GM23338 (cell line): ENCODE measurements at regions not wholly inside any gene's neighbourhood (a gene's known extent, or its start where the extent isn't known, plus 50 kb on each side); places are given as distances from the start of the nearest gene placed in this dataset.

Experiments used
- ATAC-seq: fragments of 200-7000 bp; cut with Tn5 transposase; 3 replicates; pipeline ENCODE4 v1.9.1; 2020
- DNase-seq: peaks from one replicate; pipeline ENCODE4 v3.0.0-alpha.2; 2015; ENCODE audit warnings: low spot score
- H2AFZ ChIP-seq: fragments of 200-600 bp; sonication (generic); 2 replicates; pipeline ENCODE4 v1.8.0; 2016; ENCODE audit warnings: antibody characterized with exemption, mild to moderate bottlenecking, moderate library complexity
- H3F3A ChIP-seq: fragments of 200-600 bp; sonication (generic); replicated peaks from 2 replicates; pipeline ENCODE4 v1.8.0; 2017; ENCODE audit warnings: antibody characterized with exemption, mixed run types, low read depth
- H3K27ac ChIP-seq: fragments of 200-600 bp; sonication (generic); 2 replicates; pipeline ENCODE4 v1.6.1; 2016; ENCODE audit warnings: low read depth
- H3K27me3 ChIP-seq: fragments of 200-600 bp; sonication (generic); 2 replicates; pipeline ENCODE4 v1.8.0; 2016; ENCODE audit warnings: mild to moderate bottlenecking, mixed run types, moderate library complexity; ENCODE audit not compliant: insufficient read depth
- H3K36me3 ChIP-seq: fragments of 200-600 bp; sonication (generic); 2 replicates; pipeline ENCODE4 v1.8.0; 2016; ENCODE audit warnings: mild to moderate bottlenecking; ENCODE audit not compliant: insufficient read depth
- H3K4me1 ChIP-seq: fragments of 200-600 bp; sonication (generic); 2 replicates; pipeline ENCODE4 v1.8.0; 2016; ENCODE audit warnings: mild to moderate bottlenecking, moderate library complexity; ENCODE audit not compliant: insufficient read depth
- H3K4me2 ChIP-seq: fragments of 200-600 bp; sonication (generic); 2 replicates; pipeline ENCODE4 v1.7.1; 2017; ENCODE audit warnings: mixed run types
- H3K4me3 ChIP-seq: fragments of 200-600 bp; sonication (generic); 2 replicates; pipeline ENCODE4 v1.6.1; 2016; ENCODE audit warnings: mixed run types
- H3K79me2 ChIP-seq: fragments of 200-600 bp; sonication (generic); replicated peaks from 2 replicates; pipeline ENCODE4 v1.8.0; 2017; ENCODE audit warnings: mild to moderate bottlenecking; ENCODE audit not compliant: insufficient read depth
- H3K9me2 ChIP-seq: fragments of 200-600 bp; sonication (generic); 2 replicates; pipeline ENCODE4 v1.8.0; 2017; ENCODE audit not compliant: insufficient read depth
- H4K20me1 ChIP-seq: fragments of 200-600 bp; sonication (generic); replicated peaks from 2 replicates; pipeline ENCODE4 v1.8.0; 2017; ENCODE audit warnings: mild to moderate bottlenecking; ENCODE audit not compliant: insufficient read depth
- H3K27ac Mint-ChIP-seq: 2 replicates; pipeline ENCODE4 v1.8.0; 2020; ENCODE audit warnings: inconsistent platforms, mild to moderate bottlenecking, moderate library complexity, mixed read lengths
- H3K27me3 Mint-ChIP-seq: 3 replicates; pipeline ENCODE4 v1.8.0; 2022; ENCODE audit warnings: low read depth, mild to moderate bottlenecking, moderate library complexity, mixed read lengths, inconsistent platforms; ENCODE audit not compliant: insufficient read depth, poor library complexity
- H3K36me3 Mint-ChIP-seq: 3 replicates; pipeline ENCODE4 v1.8.0; 2021; ENCODE audit warnings: low read depth, mild to moderate bottlenecking, inconsistent platforms, moderate library complexity, mixed read lengths
- H3K4me1 Mint-ChIP-seq: 3 replicates; pipeline ENCODE4 v1.8.0; 2020; ENCODE audit warnings: mild to moderate bottlenecking, inconsistent platforms, mixed read lengths
- H3K4me3 Mint-ChIP-seq: 3 replicates; pipeline ENCODE4 v1.8.0; 2021; ENCODE audit warnings: moderate library complexity, mild to moderate bottlenecking, inconsistent platforms, mixed read lengths
- H3K9me3 Mint-ChIP-seq: 3 replicates; pipeline ENCODE4 v1.8.0; 2020; ENCODE audit warnings: moderate library complexity, mild to moderate bottlenecking, inconsistent platforms, mixed read lengths
- JUNB ChIP-seq: IDR thresholded peaks from one replicate; pipeline ENCODE4 v1.6.1; 2016; ENCODE audit warnings: antibody characterized with exemption; ENCODE audit not compliant: unreplicated experiment
- NANOG ChIP-seq: IDR thresholded peaks from 2 replicates; pipeline ENCODE4 v1.6.1; 2016; ENCODE audit warnings: antibody characterized with exemption, borderline replicate concordance
- POLR2AphosphoS5 ChIP-seq: IDR thresholded peaks from 2 replicates; pipeline ENCODE4 v1.6.1; 2016; ENCODE audit warnings: antibody characterized with exemption, low read depth
- STAT1 ChIP-seq: IDR thresholded peaks from one replicate; pipeline ENCODE4 v1.6.1; 2016; ENCODE audit warnings: antibody characterized with exemption; ENCODE audit not compliant: unreplicated experiment
- ZNF114 ChIP-seq: fragments of 250-450 bp; sonication (Bioruptor Pico); IDR thresholded peaks from 2 replicates; pipeline ENCODE4 v1.5.0; 2020; ENCODE audit warnings: mild to moderate bottlenecking, moderate library complexity
- ZNF331 ChIP-seq: fragments of 250-450 bp; sonication (Bioruptor Pico); IDR thresholded peaks from 2 replicates; pipeline ENCODE4 v1.5.0; 2020; ENCODE audit warnings: low read depth, mild to moderate bottlenecking, moderate library complexity
- ZNF462 ChIP-seq: fragments of 250-450 bp; sonication (Bioruptor Pico); IDR thresholded peaks from 2 replicates; pipeline ENCODE4 v1.5.0; 2020; ENCODE audit warnings: mild to moderate bottlenecking, moderate library complexity
- TF ChIP-seq, protein P1 (sequence below): IDR thresholded peaks from one replicate; pipeline ENCODE4 v1.6.1; 2018; ENCODE audit warnings: antibody characterized with exemption; ENCODE audit not compliant: unreplicated experiment
- TF ChIP-seq, protein P2 (sequence below), 2 experiments: fragments of 200-600 bp in 1 of 2; sonication (generic) in 1 of 2; conservative IDR thresholded peaks; 2 replicates each; pipeline versions ENCODE4 v1.5.1 to v1.6.1; 2016 to 2017; ENCODE audit warnings: antibody characterized with exemption in 2 of 2, low read depth in 2 of 2, mild to moderate bottlenecking in 2 of 2, moderate library complexity in 1 of 2

GRCh38 chr9:11457825-11458790 lies 845.3 kb upstream of the PTPRD start (continued):
- TF ChIP-seq, protein P1, sequence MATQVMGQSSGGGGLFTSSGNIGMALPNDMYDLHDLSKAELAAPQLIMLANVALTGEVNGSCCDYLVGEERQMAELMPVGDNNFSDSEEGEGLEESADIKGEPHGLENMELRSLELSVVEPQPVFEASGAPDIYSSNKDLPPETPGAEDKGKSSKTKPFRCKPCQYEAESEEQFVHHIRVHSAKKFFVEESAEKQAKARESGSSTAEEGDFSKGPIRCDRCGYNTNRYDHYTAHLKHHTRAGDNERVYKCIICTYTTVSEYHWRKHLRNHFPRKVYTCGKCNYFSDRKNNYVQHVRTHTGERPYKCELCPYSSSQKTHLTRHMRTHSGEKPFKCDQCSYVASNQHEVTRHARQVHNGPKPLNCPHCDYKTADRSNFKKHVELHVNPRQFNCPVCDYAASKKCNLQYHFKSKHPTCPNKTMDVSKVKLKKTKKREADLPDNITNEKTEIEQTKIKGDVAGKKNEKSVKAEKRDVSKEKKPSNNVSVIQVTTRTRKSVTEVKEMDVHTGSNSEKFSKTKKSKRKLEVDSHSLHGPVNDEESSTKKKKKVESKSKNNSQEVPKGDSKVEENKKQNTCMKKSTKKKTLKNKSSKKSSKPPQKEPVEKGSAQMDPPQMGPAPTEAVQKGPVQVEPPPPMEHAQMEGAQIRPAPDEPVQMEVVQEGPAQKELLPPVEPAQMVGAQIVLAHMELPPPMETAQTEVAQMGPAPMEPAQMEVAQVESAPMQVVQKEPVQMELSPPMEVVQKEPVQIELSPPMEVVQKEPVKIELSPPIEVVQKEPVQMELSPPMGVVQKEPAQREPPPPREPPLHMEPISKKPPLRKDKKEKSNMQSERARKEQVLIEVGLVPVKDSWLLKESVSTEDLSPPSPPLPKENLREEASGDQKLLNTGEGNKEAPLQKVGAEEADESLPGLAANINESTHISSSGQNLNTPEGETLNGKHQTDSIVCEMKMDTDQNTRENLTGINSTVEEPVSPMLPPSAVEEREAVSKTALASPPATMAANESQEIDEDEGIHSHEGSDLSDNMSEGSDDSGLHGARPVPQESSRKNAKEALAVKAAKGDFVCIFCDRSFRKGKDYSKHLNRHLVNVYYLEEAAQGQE: no peak
- no peak for TF ChIP-seq NANOG

DNA sequence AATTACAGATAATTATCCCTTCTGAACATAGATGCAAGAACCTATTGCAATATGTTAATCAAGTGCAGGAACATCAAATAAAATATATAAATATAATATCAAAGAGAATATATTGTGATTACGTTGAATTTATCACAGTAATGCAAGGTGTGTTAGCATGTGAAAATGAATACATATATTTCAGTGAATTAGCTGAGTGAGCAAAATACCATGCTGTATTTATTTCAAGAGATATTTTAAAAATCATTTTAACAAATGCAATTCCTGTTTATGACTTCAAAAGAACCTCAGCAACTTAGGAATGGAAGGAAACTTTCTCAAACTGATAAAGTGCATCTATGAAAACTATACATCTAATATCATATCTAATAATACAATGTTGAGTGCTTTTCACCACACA lies 856.9 kb upstream of the PTPRD start:
- Mint-ChIP-seq H3K36me3 (no peaks in the 10 kb centered on the region), H3K9me3 (no peaks in the 10 kb centered on the region), H3K4me3 (no peak overlapping the region), H3K27ac (no peak overlapping the region), H3K27me3 (no peaks in the 10 kb centered on the region), H3K4me1 (no peaks in the 10 kb centered on the region)
- Histone ChIP-seq H3K4me3 (no peak overlapping the region), H3F3A (no peaks in the 10 kb centered on the region), H3K4me2 (no peak overlapping the region), H2AFZ (no peak overlapping the region), H3K27me3 (no peaks in the 10 kb centered on the region), H4K20me1 (no peaks in the 10 kb centered on the region), H3K9me2 (no peaks in the 10 kb centered on the region), H3K4me1 (no peaks in the 10 kb centered on the region), H3K79me2 (no peaks in the 10 kb centered on the region), H3K27ac (no peak overlapping the region), H3K36me3 (no peaks in the 10 kb centered on the region)
- ATAC-seq (no peak), DNase-seq (no peak)
- TF ChIP-seq ZNF114 (no peak), ZNF331 (no peak), POLR2AphosphoS5 (no peak), ZNF462 (CRISPR knock-in tag) (no peak), JUNB (no peak), STAT1 (no peak)
- TF ChIP-seq, protein P2, sequence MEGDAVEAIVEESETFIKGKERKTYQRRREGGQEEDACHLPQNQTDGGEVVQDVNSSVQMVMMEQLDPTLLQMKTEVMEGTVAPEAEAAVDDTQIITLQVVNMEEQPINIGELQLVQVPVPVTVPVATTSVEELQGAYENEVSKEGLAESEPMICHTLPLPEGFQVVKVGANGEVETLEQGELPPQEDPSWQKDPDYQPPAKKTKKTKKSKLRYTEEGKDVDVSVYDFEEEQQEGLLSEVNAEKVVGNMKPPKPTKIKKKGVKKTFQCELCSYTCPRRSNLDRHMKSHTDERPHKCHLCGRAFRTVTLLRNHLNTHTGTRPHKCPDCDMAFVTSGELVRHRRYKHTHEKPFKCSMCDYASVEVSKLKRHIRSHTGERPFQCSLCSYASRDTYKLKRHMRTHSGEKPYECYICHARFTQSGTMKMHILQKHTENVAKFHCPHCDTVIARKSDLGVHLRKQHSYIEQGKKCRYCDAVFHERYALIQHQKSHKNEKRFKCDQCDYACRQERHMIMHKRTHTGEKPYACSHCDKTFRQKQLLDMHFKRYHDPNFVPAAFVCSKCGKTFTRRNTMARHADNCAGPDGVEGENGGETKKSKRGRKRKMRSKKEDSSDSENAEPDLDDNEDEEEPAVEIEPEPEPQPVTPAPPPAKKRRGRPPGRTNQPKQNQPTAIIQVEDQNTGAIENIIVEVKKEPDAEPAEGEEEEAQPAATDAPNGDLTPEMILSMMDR (conservative IDR thresholded peaks at IDR 0.05; ENCODE audit: low read depth in 2 of 2): no peak
